ENCODE measurements at regions not wholly inside any gene's neighbourhood (a gene's known extent, or its start where the extent isn't known, plus 50 kb on each side); places are given as distances from the start of the nearest gene placed in this dataset.

DNA sequence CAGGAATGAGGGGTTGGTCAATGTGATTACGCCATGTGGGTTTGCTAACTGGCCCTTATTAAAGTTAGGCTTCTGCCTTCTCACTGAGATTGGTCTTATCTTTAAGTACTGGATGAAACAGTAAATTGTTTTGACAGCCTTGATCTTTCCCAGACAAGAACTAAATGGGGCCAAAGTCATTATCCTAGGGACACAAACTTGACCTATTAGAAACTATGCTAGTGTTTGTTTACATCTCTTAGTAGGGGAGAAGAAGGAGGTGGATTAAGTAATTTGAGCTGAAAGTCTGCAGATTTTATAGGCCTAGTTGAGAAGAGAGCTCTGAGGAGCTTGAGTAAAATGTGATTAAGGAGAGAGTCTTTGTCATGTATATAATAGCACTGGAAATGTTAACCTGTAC lies 386.9 kb downstream of the HTR7 start:
- no peak for TF ChIP-seq CTCF (IDR thresholded peaks at IDR 0.05)
- no peak for TF ChIP-seq POLR2A (IDR thresholded peaks at IDR 0.05)
